Parathyroid adenoma (tissue), 2 donors: ENCODE measurements at regions not wholly inside any gene's neighbourhood (a gene's known extent, or its start where the extent isn't known, plus 50 kb on each side); places are given as distances from the start of the nearest gene placed in this dataset.

Experiments
- H2AFZ ChIP-seq: fragments of 300-600 bp; sonication (generic); one replicate; pipeline ENCODE4 v1.7.0; 2017; ENCODE audit warnings: antibody characterized with exemption, mild to moderate bottlenecking
- H3K27ac ChIP-seq: fragments of 300-600 bp; sonication (generic); one replicate; pipeline ENCODE4 v1.7.0; 2017
- H3K27me3 ChIP-seq: fragments of 300-600 bp; sonication (generic); one replicate; pipeline ENCODE4 v1.7.0; 2017; ENCODE audit warnings: low read length; ENCODE audit not compliant: control insufficient read depth, insufficient read depth
- H3K36me3 ChIP-seq: fragments of 300-600 bp; sonication (generic); one replicate; pipeline ENCODE4 v1.7.0; 2017; ENCODE audit warnings: low read length; ENCODE audit not compliant: control insufficient read depth, insufficient read depth
- H3K4me1 ChIP-seq: fragments of 300-600 bp; sonication (generic); one replicate; pipeline ENCODE4 v1.7.0; 2017; ENCODE audit warnings: control low read depth
- H3K4me2 ChIP-seq: fragments of 300-600 bp; sonication (generic); one replicate; pipeline ENCODE4 v1.7.0; 2017; ENCODE audit warnings: low read length
- H3K4me3 ChIP-seq: fragments of 300-600 bp; sonication (generic); one replicate; pipeline ENCODE4 v1.7.0; 2017; ENCODE audit warnings: low read depth, low read length
- H3K79me2 ChIP-seq: fragments of 300-600 bp; sonication (generic); one replicate; pipeline ENCODE4 v1.7.0; 2017; ENCODE audit warnings: control low read depth
- H3K9ac ChIP-seq: fragments of 300-600 bp; sonication (generic); one replicate; pipeline ENCODE4 v1.7.0; 2017; ENCODE audit warnings: mild to moderate bottlenecking
- H3K9me3 ChIP-seq: fragments of 300-600 bp; sonication (generic); one replicate; pipeline ENCODE4 v1.7.0; 2017; ENCODE audit warnings: low read length; ENCODE audit not compliant: control insufficient read depth
- CTCF ChIP-seq: fragments of 300-600 bp; sonication (generic); IDR thresholded peaks from one replicate; pipeline ENCODE4 v1.7.0; 2017; ENCODE audit warnings: antibody characterized with exemption, mild to moderate bottlenecking
- donor health status: primary hyperparathyroidism.

GRCh38 chr7:42790196-42790595 is 121.7 kb downstream of the C7orf25 start:
- H3K4me2 ChIP-seq = no peak overlapping the region
- H2AFZ ChIP-seq = no peak overlapping the region
- no peak for TF ChIP-seq CTCF
- no peak overlapping the region for H3K9ac ChIP-seq
- H3K9me3 ChIP-seq = no peaks in the 10 kb centered on the region
- no peak overlapping the region for H3K27ac ChIP-seq
- no peaks in the 10 kb centered on the region for H3K79me2 ChIP-seq
- H3K4me1 ChIP-seq = no peaks in the 10 kb centered on the region
- H3K4me3 ChIP-seq = no peak overlapping the region
- no peaks in the 10 kb centered on the region for H3K36me3 ChIP-seq
- no peaks in the 10 kb centered on the region for H3K27me3 ChIP-seq

- H3K9me3 ChIP-seq = no peaks in the 10 kb centered on the region
- no peak overlapping the region for H3K4me3 ChIP-seq
- H3K27ac ChIP-seq = no peak overlapping the region
- no peaks in the 10 kb centered on the region for H3K36me3 ChIP-seq
- no peaks in the 10 kb centered on the region for H3K27me3 ChIP-seq
- TF ChIP-seq CTCF = no peak
- no peak overlapping the region for H2AFZ ChIP-seq
- no peak overlapping the region for H3K4me2 ChIP-seq
- no peak overlapping the region for H3K9ac ChIP-seq
- H3K79me2 ChIP-seq = no peaks in the 10 kb centered on the region
- no peaks in the 10 kb centered on the region for H3K4me1 ChIP-seq
These were observed 137.4 kb downstream of the C7orf25 start for GRCh38 chr7:42774436-42774835.

GRCh38 chr7:42770114-42770513 is 141.8 kb downstream of the C7orf25 start:
- H3K4me2 ChIP-seq = no peak overlapping the region
- H3K9me3 ChIP-seq = no peaks in the 10 kb centered on the region
- no peak overlapping the region for H3K27ac ChIP-seq
- no peaks in the 10 kb centered on the region for H3K79me2 ChIP-seq
- no peaks in the 10 kb centered on the region for H3K27me3 ChIP-seq
- H3K9ac ChIP-seq = no peak overlapping the region
- H3K4me1 ChIP-seq = no peaks in the 10 kb centered on the region
- no peak overlapping the region for H2AFZ ChIP-seq
- H3K4me3 ChIP-seq = no peak overlapping the region
- no peaks in the 10 kb centered on the region for H3K36me3 ChIP-seq
- no peak for TF ChIP-seq CTCF

- H3K9me3 ChIP-seq = no peaks in the 10 kb centered on the region
These were observed 143.8 kb downstream of the C7orf25 start for GRCh38 chr7:42768045-42768444.

More at GRCh38 chr7:42768045-42768444, 143.8 kb downstream of the C7orf25 start:
- no peaks in the 10 kb centered on the region for H3K4me1 ChIP-seq
- H2AFZ ChIP-seq = no peak overlapping the region
- H3K4me3 ChIP-seq = no peak overlapping the region
- no peaks in the 10 kb centered on the region for H3K27me3 ChIP-seq
- no peak for TF ChIP-seq CTCF
- no peak overlapping the region for H3K27ac ChIP-seq
- H3K36me3 ChIP-seq = no peaks in the 10 kb centered on the region
- no peaks in the 10 kb centered on the region for H3K79me2 ChIP-seq
- H3K9ac ChIP-seq = no peak overlapping the region
- H3K4me2 ChIP-seq = no peak overlapping the region
